ENCODE measurements at regions not wholly inside any gene's neighbourhood (a gene's known extent, or its start where the extent isn't known, plus 50 kb on each side); places are given as distances from the start of the nearest gene placed in this dataset.

DNA sequence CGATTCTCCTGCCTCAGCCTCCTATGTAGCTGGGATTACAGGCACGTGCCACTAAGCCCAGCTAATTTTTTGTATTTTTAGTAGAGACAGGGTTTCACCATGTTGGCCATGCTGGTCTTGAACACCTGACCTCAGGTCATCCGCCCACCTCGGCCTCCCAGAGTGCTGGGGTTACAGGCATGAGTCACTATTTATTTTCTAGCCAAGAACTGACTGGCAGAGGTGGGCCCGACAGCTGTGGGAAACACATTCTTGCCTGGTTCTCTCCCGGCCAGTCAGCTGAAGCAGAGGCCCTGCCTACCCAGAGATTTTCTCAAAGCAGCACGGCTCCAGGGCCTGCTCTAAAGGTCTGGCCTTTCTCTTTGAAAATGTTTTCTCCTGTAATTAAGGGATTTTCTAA is 108.0 kb downstream of the KCTD15 start:
- peak overlapping the region in 1 of 3 donors; percentile 88 for H3K9ac ChIP-seq (ENCODE audit: low read length in 3 of 3)
- H3K27me3 ChIP-seq (ENCODE audit: control insufficient read depth, insufficient read depth, low read length): no peaks in the 10 kb centered on the region
- peaks cover 0 to 7% (median 2%) of the 10 kb centered on the region in 3 donors for H3K4me1 ChIP-seq (ENCODE audit: control insufficient read depth in 2 of 3, insufficient read depth in 2 of 3, low read depth in 1 of 3, low read length in 3 of 3)
- intact Hi-C loops (cut with DNase I): no loop called here
- H3K27ac ChIP-seq (ENCODE audit: low read depth in 2 of 2, low read length in 2 of 2): peak overlapping the region in 1 of 2 donors; percentile 83
- peak; percentile 55 to 83 (median 62) for DNase-seq
- H3K4me3 ChIP-seq (ENCODE audit: low read length in 3 of 3): peak overlapping the region in 1 of 3 donors; percentile 68
- no peaks in the 10 kb centered on the region for H3K9me3 ChIP-seq (ENCODE audit: control insufficient read depth in 2 of 3, insufficient read depth in 1 of 3, low read length in 3 of 3)
- TF ChIP-seq CTCF (IDR thresholded peaks at IDR 0.05; ENCODE audit: borderline replicate concordance, extremely low read depth, insufficient read depth): no peak
- no peaks in the 10 kb centered on the region for H3K36me3 ChIP-seq (ENCODE audit: control insufficient read depth in 2 of 3, insufficient read depth in 3 of 3, low read length in 3 of 3)
- FAIRE-seq: no peak

GRCh38 chr19:33905473-33905936 is 108.8 kb downstream of the KCTD15 start:
- H3K4me3 ChIP-seq (ENCODE audit: low read length in 3 of 3): peak overlapping the region; percentile 44 to 68 (median 63)
- H3K9me3 ChIP-seq (ENCODE audit: control insufficient read depth in 2 of 3, insufficient read depth in 1 of 3, low read length in 3 of 3): no peaks in the 10 kb centered on the region
- H3K27ac ChIP-seq (ENCODE audit: low read depth in 2 of 2, low read length in 2 of 2): peak overlapping the region; percentile 70 to 83
- H3K36me3 ChIP-seq (ENCODE audit: control insufficient read depth in 2 of 3, insufficient read depth in 3 of 3, low read length in 3 of 3): no peaks in the 10 kb centered on the region
- DNase-seq (peak; percentile 24 to 80 (median 48)), FAIRE-seq (no peak)
- intact Hi-C loops (cut with DNase I): no loop called here
- TF ChIP-seq CTCF (IDR thresholded peaks at IDR 0.05; ENCODE audit: borderline replicate concordance, extremely low read depth, insufficient read depth): no peak
- peak overlapping the region in 2 of 3 donors; percentile 69 to 88 for H3K9ac ChIP-seq (ENCODE audit: low read length in 3 of 3)
- H3K4me1 ChIP-seq (ENCODE audit: control insufficient read depth in 2 of 3, insufficient read depth in 2 of 3, low read depth in 1 of 3, low read length in 3 of 3): peaks cover 0 to 7% (median 2%) of the 10 kb centered on the region in 3 donors
- H3K27me3 ChIP-seq (ENCODE audit: control insufficient read depth, insufficient read depth, low read length): no peaks in the 10 kb centered on the region

DNA sequence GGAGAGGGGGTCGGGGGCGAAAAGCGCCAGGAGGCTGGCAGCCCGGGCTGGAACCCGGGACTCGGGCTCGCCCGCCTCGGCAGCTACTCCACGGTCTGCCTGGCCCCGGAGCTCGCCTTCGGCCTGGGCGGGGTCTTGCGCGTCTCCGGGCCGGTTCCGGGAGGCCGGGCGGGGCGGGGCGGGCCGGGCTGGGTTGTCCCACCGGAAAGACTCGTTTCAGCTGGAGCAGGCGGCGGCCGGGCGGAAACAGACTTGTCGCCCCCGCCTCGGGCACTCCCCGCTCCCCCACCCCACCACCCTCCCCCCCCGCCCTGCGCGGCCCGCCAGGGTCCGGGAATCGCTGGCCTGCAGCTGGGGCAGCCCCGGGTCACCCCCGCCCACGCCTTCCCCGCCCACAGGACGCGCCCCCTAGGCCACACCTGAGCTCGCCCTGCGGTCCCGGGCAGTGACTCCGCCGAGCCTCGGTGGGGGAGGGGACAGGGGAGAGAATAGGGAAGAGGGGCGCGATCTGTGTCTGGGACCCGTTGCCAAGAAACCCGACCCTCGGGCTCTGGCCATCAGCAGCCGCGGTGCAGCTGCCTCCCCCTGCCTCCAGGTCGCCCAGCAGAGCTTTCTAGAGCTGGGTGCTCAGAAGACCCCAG is 109.4 kb downstream of the KCTD15 start:
- TF ChIP-seq CTCF (IDR thresholded peaks at IDR 0.05; ENCODE audit: borderline replicate concordance, extremely low read depth, insufficient read depth): no peak
- Histone ChIP-seq H3K4me1 (ENCODE audit: control insufficient read depth in 2 of 3, insufficient read depth in 2 of 3, low read depth in 1 of 3, low read length in 3 of 3) (peaks cover 0 to 7% (median 2%) of the 10 kb centered on the region in 3 donors), H3K27ac (ENCODE audit: low read depth in 2 of 2, low read length in 2 of 2) (peak overlapping the region; percentile 70 to 83), H3K9ac (ENCODE audit: low read length in 3 of 3) (peak overlapping the region in 1 of 3 donors; percentile 88), H3K27me3 (ENCODE audit: control insufficient read depth, insufficient read depth, low read length) (no peaks in the 10 kb centered on the region), H3K36me3 (ENCODE audit: control insufficient read depth in 2 of 3, insufficient read depth in 3 of 3, low read length in 3 of 3) (no peaks in the 10 kb centered on the region), H3K9me3 (ENCODE audit: control insufficient read depth in 2 of 3, insufficient read depth in 1 of 3, low read length in 3 of 3) (peaks cover 0 to 3% (median 0%) of the 10 kb centered on the region in 3 donors), H3K4me3 (ENCODE audit: low read length in 3 of 3) (peak overlapping the region; percentile 44 to 68 (median 63))
- DNase-seq: peak; percentile 69 to 95 (median 83)
- FAIRE-seq: no peak
- intact Hi-C loops (cut with DNase I): no loop called here

Data from kidney (tissue), 13 donors.